ENCODE measurements at regions not wholly inside any gene's neighbourhood (a gene's known extent, or its start where the extent isn't known, plus 50 kb on each side); places are given as distances from the start of the nearest gene placed in this dataset.
"Not testable (repeated sequence)": the region's sequence is repeated elsewhere in the genome, so short reads cannot be mapped to it uniquely, and the experiment has no call there.

DNA sequence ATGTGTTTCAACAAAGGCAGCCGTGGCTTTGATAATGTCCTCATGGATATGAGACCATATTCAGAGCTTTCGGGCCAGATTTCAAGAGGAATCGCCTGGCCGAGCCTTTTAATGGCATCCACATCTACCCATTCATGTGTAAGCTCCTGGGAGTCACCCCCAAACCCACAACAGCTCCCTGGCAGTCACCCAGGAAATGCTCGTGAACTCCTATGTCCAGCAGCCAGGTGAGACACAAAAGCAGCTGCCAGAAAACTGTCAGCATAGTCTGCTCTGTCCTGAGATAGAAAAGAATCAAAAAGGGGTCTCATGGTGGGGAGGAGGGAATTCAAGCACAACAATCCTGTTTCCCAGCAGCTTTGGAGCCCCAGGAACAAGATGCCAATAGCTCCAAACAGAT, 96.4 kb upstream of the DRD5 start:
- TF ChIP-seq, protein P1, sequence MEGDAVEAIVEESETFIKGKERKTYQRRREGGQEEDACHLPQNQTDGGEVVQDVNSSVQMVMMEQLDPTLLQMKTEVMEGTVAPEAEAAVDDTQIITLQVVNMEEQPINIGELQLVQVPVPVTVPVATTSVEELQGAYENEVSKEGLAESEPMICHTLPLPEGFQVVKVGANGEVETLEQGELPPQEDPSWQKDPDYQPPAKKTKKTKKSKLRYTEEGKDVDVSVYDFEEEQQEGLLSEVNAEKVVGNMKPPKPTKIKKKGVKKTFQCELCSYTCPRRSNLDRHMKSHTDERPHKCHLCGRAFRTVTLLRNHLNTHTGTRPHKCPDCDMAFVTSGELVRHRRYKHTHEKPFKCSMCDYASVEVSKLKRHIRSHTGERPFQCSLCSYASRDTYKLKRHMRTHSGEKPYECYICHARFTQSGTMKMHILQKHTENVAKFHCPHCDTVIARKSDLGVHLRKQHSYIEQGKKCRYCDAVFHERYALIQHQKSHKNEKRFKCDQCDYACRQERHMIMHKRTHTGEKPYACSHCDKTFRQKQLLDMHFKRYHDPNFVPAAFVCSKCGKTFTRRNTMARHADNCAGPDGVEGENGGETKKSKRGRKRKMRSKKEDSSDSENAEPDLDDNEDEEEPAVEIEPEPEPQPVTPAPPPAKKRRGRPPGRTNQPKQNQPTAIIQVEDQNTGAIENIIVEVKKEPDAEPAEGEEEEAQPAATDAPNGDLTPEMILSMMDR (tag by site-specific recombination; IDR thresholded peaks at IDR 0.05): not testable (repeated sequence)
- TF ChIP-seq YY1 (tag by site-specific recombination; IDR thresholded peaks at IDR 0.05); ZNF157 (tag by site-specific recombination; IDR thresholded peaks at IDR 0.05); TCF7L2 (IDR thresholded peaks at IDR 0.05; ENCODE audit: borderline replicate concordance, low read depth, low read length); ZNF221 (tag by site-specific recombination; IDR thresholded peaks at IDR 0.05; ENCODE audit: borderline replicate concordance); ZNF768 (tag by site-specific recombination; IDR thresholded peaks at IDR 0.05); GLIS2 (tag by site-specific recombination; IDR thresholded peaks at IDR 0.05); ZBTB48 (tag by site-specific recombination; IDR thresholded peaks at IDR 0.05): not testable (repeated sequence)
- TF ChIP-seq, protein P2, sequence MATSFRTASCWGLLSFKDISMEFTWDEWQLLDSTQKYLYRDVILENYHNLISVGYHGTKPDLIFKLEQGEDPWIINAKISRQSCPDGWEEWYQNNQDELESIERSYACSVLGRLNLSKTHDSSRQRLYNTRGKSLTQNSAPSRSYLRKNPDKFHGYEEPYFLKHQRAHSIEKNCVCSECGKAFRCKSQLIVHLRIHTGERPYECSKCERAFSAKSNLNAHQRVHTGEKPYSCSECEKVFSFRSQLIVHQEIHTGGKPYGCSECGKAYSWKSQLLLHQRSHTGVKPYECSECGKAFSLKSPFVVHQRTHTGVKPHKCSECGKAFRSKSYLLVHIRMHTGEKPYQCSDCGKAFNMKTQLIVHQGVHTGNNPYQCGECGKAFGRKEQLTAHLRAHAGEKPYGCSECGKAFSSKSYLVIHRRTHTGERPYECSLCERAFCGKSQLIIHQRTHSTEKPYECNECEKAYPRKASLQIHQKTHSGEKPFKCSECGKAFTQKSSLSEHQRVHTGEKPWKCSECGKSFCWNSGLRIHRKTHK (tag by site-specific recombination; IDR thresholded peaks at IDR 0.05): not testable (repeated sequence)

Data from HEK293 (cell line).